K562 (cell line): ENCODE measurements at regions not wholly inside any gene's neighbourhood (a gene's known extent, or its start where the extent isn't known, plus 50 kb on each side); places are given as distances from the start of the nearest gene placed in this dataset.

Experiments used
- ATAC-seq: fragments of 200-7000 bp; cut with Tn5 transposase; 3 replicates; pipeline ENCODE4 v1.9.1; 2020; ENCODE audit warnings: moderate library complexity
- BruUV-seq: library from RNA; stranded (reverse); fragments of 400-500 nt; replicated peaks from 2 replicates; lab custom pipeline; 2021; lab: Mats Ljungman, UMichigan
- CTCF ChIA-PET: fragments of 300-600 bp; formaldehyde crosslinking; extraction: SDS; loops from one replicate; lab custom pipeline; 2021; ENCODE audit warnings: low intra/inter-chr PET ratio; lab: Yijun Ruan, JAX
- POLR2A ChIA-PET: fragments of 300-600, 350-650 bp; sonication (Branson Sonifier 250); formaldehyde crosslinking; extraction: SDS; loops from one replicate; lab custom pipeline; 2021; ENCODE audit warnings: antibody characterized with exemption, inconsistent platforms; lab: Yijun Ruan, JAX
- DNase-seq, 4 experiments: peaks; one replicate each; pipeline versions ENCODE4 v3.0.0 to v3.0.0-alpha.2; 2011 to 2018; ENCODE audit warnings: low spot score in 3 of 4, mixed read lengths in 3 of 4; ENCODE audit errors: extremely low read depth in 1 of 4
- FAIRE-seq: peaks from 2 replicates; lab custom pipeline; 2011; peaks lifted over from hg19 to GRCh38; lab: Jason Lieb, UNC
- H2AFZ ChIP-seq: 2 replicates; pipeline ENCODE4 v1.6.0; 2011; ENCODE audit warnings: low read depth, low read length, control low read depth, inconsistent platforms
- H3K27ac ChIP-seq: fragments of 200-600 bp; 3 replicates; pipeline ENCODE4 v1.8.0; 2011; ENCODE audit warnings: low read depth, mild to moderate bottlenecking, control low read depth, inconsistent platforms, low read length, moderate library complexity, mixed read lengths; ENCODE audit errors: extremely low read depth
- H3K27me3 ChIP-seq, 2 experiments: fragments of 300-600 bp in 1 of 2; 2 replicates in 1 of 2; 3 replicates in 1 of 2; pipeline versions ENCODE4 v1.6.0 to v1.8.0; 2011; ENCODE audit warnings: inconsistent platforms in 2 of 2, low read length in 2 of 2, mild to moderate bottlenecking in 1 of 2, mixed read lengths in 1 of 2, moderate library complexity in 1 of 2; ENCODE audit not compliant: control insufficient read depth in 2 of 2, insufficient read depth in 2 of 2
- H3K36me3 ChIP-seq: fragments of 300-600 bp; 3 replicates; pipeline ENCODE4 v1.8.0; 2011; ENCODE audit warnings: mild to moderate bottlenecking, low read length, inconsistent platforms; ENCODE audit not compliant: control insufficient read depth, insufficient read depth
- H3K4me1 ChIP-seq, 2 experiments: fragments of 200-600 bp in 1 of 2; replicated peaks in 1 of 2; 2 replicates in 1 of 2; 3 replicates in 1 of 2; pipeline versions ENCODE4 v1.5.1 to v1.8.0; 2011; ENCODE audit warnings: inconsistent platforms in 2 of 2, low read length in 2 of 2, mild to moderate bottlenecking in 1 of 2, mixed read lengths in 1 of 2, moderate library complexity in 1 of 2; ENCODE audit not compliant: control insufficient read depth in 2 of 2, insufficient read depth in 2 of 2
- H3K4me2 ChIP-seq: 2 replicates; pipeline ENCODE4 v1.6.1; 2011; ENCODE audit warnings: low read length, control low read depth, inconsistent platforms, mixed read lengths; ENCODE audit not compliant: insufficient read depth
- H3K4me3 ChIP-seq: fragments of 200-600 bp; sonication (generic), shearing (Covaris generic); 2 replicates; pipeline ENCODE4 v1.5.1; 2016; ENCODE audit warnings: control low read depth, inconsistent platforms
- H3K79me2 ChIP-seq: fragments of 200-600 bp; 3 replicates; pipeline ENCODE4 v1.8.0; 2011; ENCODE audit warnings: low read length, inconsistent platforms; ENCODE audit not compliant: control insufficient read depth, insufficient read depth
- H3K9ac ChIP-seq, 2 experiments: 2 replicates each; pipeline versions ENCODE4 v1.6.0 to v1.6.1; 2011; ENCODE audit warnings: low read depth in 2 of 2, low read length in 2 of 2, control low read depth in 1 of 2, inconsistent platforms in 1 of 2, mild to moderate bottlenecking in 1 of 2, mixed read lengths in 1 of 2; ENCODE audit not compliant: insufficient read depth in 1 of 2
- H3K9me1 ChIP-seq: one replicate; pipeline ENCODE4 v1.6.0; 2011; ENCODE audit warnings: inconsistent platforms, mild to moderate bottlenecking, low read length, moderate library complexity; ENCODE audit not compliant: control insufficient read depth, insufficient read depth
- H3K9me3 ChIP-seq: replicated peaks from 2 replicates; pipeline ENCODE4 v1.5.1; 2011; ENCODE audit warnings: low read depth, low read length, inconsistent platforms; ENCODE audit not compliant: control insufficient read depth, insufficient read depth
- H4K20me1 ChIP-seq: replicated peaks from 2 replicates; pipeline ENCODE4 v1.6.1; 2011; ENCODE audit warnings: low read length, inconsistent platforms, mixed read lengths; ENCODE audit not compliant: control insufficient read depth, insufficient read depth
- ETS2 ChIP-seq: IDR thresholded peaks from 2 replicates; pipeline ENCODE4 v1.6.1; 2016; ENCODE audit warnings: borderline replicate concordance, missing genetic modification characterization, mild to moderate bottlenecking, moderate library complexity, missing compliant biosample characterization; ENCODE audit not compliant: poor library complexity, severe bottlenecking
- FOXJ2 ChIP-seq: fragments of 200-800 bp; sonication (Bioruptor generic); IDR thresholded peaks from 2 replicates; pipeline ENCODE4 v1.6.1; 2016; ENCODE audit warnings: missing genetic modification characterization, missing compliant biosample characterization
- IRF2 ChIP-seq: sonication (generic); formaldehyde crosslinking; IDR thresholded peaks from 2 replicates; pipeline ENCODE4 v1.8.1; 2022; ENCODE audit warnings: mild to moderate bottlenecking, missing genetic modification reagents
- JUN ChIP-seq, 2 experiments: sonication (generic) in 1 of 2; formaldehyde crosslinking in 1 of 2; IDR thresholded peaks; 2 replicates each; pipeline versions ENCODE4 v1.6.1 to v1.8.0; 2012 to 2022; ENCODE audit warnings: borderline replicate concordance in 2 of 2, mild to moderate bottlenecking in 2 of 2, improper control_type of control experiment in 1 of 2, low read depth in 1 of 2, low read length in 1 of 2, missing genetic modification reagents in 1 of 2
- KAT2B ChIP-seq: IDR thresholded peaks from one replicate; pipeline ENCODE4 v1.6.1; 2012; ENCODE audit warnings: low read depth, mild to moderate bottlenecking, control low read depth, inconsistent platforms, low read length, moderate library complexity
- KLF16 ChIP-seq: IDR thresholded peaks from 2 replicates; pipeline ENCODE4 v1.6.1; 2016; ENCODE audit warnings: antibody characterized with exemption
- ZC3H8 ChIP-seq: fragments of 450-650 bp; IDR thresholded peaks from 2 replicates; pipeline ENCODE4 v1.6.1; 2017
- ZNF764 ChIP-seq: fragments of 250-450 bp; sonication (Bioruptor Pico); IDR thresholded peaks from 2 replicates; pipeline ENCODE4 v1.4.0; 2020; ENCODE audit warnings: low read depth, mild to moderate bottlenecking, moderate library complexity
- WGBS: fragments of 100-300 bp; shearing (Covaris generic); methylation state at CpG from one replicate; pipeline ENCODE4 v1.1.6; 2016; ENCODE audit warnings: low coverage, mixed read lengths; ENCODE audit not compliant: insufficient coverage; ENCODE audit errors: missing lambda C conversion rate; 5-methylcytosine and 5-hydroxymethylcytosine counted together
- in situ Hi-C: fragments of 300-500 bp; cut with MboI; formaldehyde crosslinking; loops from 4 replicates; pipeline ENCODE4 v1.15.0; 2018; ENCODE audit warnings: inconsistent platforms, mixed read lengths
- intact Hi-C: fragments of 100-400 bp; cut with micrococcal nuclease; formaldehyde crosslinking; loops from 2 replicates; pipeline ENCODE4 v1.14.2; 2022
- TF ChIP-seq, protein P1 (sequence below), 2 experiments: IDR thresholded peaks; 2 replicates each; pipeline ENCODE4 v1.6.1; 2012; ENCODE audit warnings: improper control_type of control experiment in 2 of 2, low read depth in 2 of 2, low read length in 2 of 2, borderline replicate concordance in 1 of 2
- TF ChIP-seq, protein P2 (sequence below): fragments of 250-450 bp; sonication (Bioruptor Pico); IDR thresholded peaks from 2 replicates; pipeline ENCODE4 v1.8.0; 2021; ENCODE audit warnings: borderline replicate concordance, mild to moderate bottlenecking, moderate library complexity; ENCODE audit not compliant: poor library complexity, severe bottlenecking

DNA sequence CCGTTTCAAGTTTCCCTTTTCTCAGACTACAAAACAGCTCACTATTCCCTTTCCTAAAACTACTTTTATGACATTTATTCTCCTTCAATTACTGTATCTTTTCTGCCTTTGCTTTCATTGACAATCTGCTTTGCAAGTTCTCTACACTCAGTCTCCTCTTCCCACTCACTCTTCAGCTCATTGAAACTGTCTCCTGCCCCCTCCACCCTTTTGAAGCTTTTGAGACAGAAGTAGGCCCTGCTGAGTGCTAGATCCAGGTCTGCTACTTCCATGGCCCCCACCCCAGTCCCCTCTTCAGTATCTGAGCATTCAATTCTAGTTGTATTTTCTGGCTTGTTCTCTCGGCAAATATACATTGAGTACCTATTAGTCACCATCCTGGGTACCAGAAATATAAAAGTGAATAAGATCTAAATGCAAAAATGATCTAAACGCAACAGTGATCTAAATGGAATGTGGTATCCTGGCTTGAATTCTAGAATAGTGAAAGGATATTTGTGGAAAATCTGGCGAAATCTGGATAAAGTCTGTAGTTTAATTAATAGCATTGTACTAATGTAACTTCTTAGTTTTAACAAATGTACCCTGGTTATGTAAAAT, 58.4 kb downstream of the OR2K2 start:
- Histone ChIP-seq H3K9me1 (no peaks in the 10 kb centered on the region), H3K27me3 (no peaks in the 10 kb centered on the region), H2AFZ (no peak overlapping the region), H3K36me3 (no peaks in the 10 kb centered on the region), H3K79me2 (no peaks in the 10 kb centered on the region), H4K20me1 (no peaks in the 10 kb centered on the region), H3K4me3 (no peak overlapping the region), H3K27ac (no peak overlapping the region), H3K9ac (no peak overlapping the region), H3K4me2 (no peak overlapping the region), H3K4me1 (no peaks in the 10 kb centered on the region), H3K9me3 (no peaks in the 10 kb centered on the region)
- BruUV-seq: no TSS peak
- ChIA-PET POLR2A (no interaction called here), CTCF (no interaction called here)
- intact Hi-C loops: loop anchor here (10.0 kb wide), 1 partner anchor 637 kb away; no protein-coding TSS in a partner anchor
- WGBS: 1% methylated on average over 4 of the region's 4 CpGs
- TF ChIP-seq ZC3H8 (no peak), KAT2B (no peak), FOXJ2 (tag) (no peak), ZNF764 (no peak), JUN (IDR thresholded peaks at IDR 0.05; ENCODE audit: borderline replicate concordance, low read depth, low read length) (no peak), JUN (CRISPR knock-in tag; IDR thresholded peaks at IDR 0.05; ENCODE audit: borderline replicate concordance) (no peak), IRF2 (CRISPR knock-in tag) (no peak), KLF16 (no peak), ETS2 (tag) (no peak)
- TF ChIP-seq, protein P1, sequence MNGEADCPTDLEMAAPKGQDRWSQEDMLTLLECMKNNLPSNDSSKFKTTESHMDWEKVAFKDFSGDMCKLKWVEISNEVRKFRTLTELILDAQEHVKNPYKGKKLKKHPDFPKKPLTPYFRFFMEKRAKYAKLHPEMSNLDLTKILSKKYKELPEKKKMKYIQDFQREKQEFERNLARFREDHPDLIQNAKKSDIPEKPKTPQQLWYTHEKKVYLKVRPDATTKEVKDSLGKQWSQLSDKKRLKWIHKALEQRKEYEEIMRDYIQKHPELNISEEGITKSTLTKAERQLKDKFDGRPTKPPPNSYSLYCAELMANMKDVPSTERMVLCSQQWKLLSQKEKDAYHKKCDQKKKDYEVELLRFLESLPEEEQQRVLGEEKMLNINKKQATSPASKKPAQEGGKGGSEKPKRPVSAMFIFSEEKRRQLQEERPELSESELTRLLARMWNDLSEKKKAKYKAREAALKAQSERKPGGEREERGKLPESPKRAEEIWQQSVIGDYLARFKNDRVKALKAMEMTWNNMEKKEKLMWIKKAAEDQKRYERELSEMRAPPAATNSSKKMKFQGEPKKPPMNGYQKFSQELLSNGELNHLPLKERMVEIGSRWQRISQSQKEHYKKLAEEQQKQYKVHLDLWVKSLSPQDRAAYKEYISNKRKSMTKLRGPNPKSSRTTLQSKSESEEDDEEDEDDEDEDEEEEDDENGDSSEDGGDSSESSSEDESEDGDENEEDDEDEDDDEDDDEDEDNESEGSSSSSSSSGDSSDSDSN (IDR thresholded peaks at IDR 0.05; ENCODE audit: borderline replicate concordance in 1 of 2, low read depth in 2 of 2, low read length in 2 of 2): no peak
- TF ChIP-seq, protein P2, sequence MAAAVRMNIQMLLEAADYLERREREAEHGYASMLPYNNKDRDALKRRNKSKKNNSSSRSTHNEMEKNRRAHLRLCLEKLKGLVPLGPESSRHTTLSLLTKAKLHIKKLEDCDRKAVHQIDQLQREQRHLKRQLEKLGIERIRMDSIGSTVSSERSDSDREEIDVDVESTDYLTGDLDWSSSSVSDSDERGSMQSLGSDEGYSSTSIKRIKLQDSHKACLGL: no peak
- ATAC-seq (no peak), DNase-seq (no peak), FAIRE-seq (no peak)
- in situ Hi-C loops: no loop called here
